GM23338 (cell line): ENCODE measurements at regions not wholly inside any gene's neighbourhood (a gene's known extent, or its start where the extent isn't known, plus 50 kb on each side); places are given as distances from the start of the nearest gene placed in this dataset.

Source experiments
- ATAC-seq: fragments of 200-7000 bp; cut with Tn5 transposase; 3 replicates; pipeline ENCODE4 v1.9.1; 2020
- DNase-seq: peaks from one replicate; pipeline ENCODE4 v3.0.0-alpha.2; 2015; ENCODE audit warnings: low spot score
- H2AFZ ChIP-seq: fragments of 200-600 bp; sonication (generic); 2 replicates; pipeline ENCODE4 v1.8.0; 2016; ENCODE audit warnings: antibody characterized with exemption, mild to moderate bottlenecking, moderate library complexity
- H3F3A ChIP-seq: fragments of 200-600 bp; sonication (generic); replicated peaks from 2 replicates; pipeline ENCODE4 v1.8.0; 2017; ENCODE audit warnings: antibody characterized with exemption, mixed run types, low read depth
- H3K27ac ChIP-seq: fragments of 200-600 bp; sonication (generic); 2 replicates; pipeline ENCODE4 v1.6.1; 2016; ENCODE audit warnings: low read depth
- H3K27me3 ChIP-seq: fragments of 200-600 bp; sonication (generic); 2 replicates; pipeline ENCODE4 v1.8.0; 2016; ENCODE audit warnings: mild to moderate bottlenecking, mixed run types, moderate library complexity; ENCODE audit not compliant: insufficient read depth
- H3K36me3 ChIP-seq: fragments of 200-600 bp; sonication (generic); 2 replicates; pipeline ENCODE4 v1.8.0; 2016; ENCODE audit warnings: mild to moderate bottlenecking; ENCODE audit not compliant: insufficient read depth
- H3K4me1 ChIP-seq: fragments of 200-600 bp; sonication (generic); 2 replicates; pipeline ENCODE4 v1.8.0; 2016; ENCODE audit warnings: mild to moderate bottlenecking, moderate library complexity; ENCODE audit not compliant: insufficient read depth
- H3K4me2 ChIP-seq: fragments of 200-600 bp; sonication (generic); 2 replicates; pipeline ENCODE4 v1.7.1; 2017; ENCODE audit warnings: mixed run types
- H3K4me3 ChIP-seq: fragments of 200-600 bp; sonication (generic); 2 replicates; pipeline ENCODE4 v1.6.1; 2016; ENCODE audit warnings: mixed run types
- H3K79me2 ChIP-seq: fragments of 200-600 bp; sonication (generic); replicated peaks from 2 replicates; pipeline ENCODE4 v1.8.0; 2017; ENCODE audit warnings: mild to moderate bottlenecking; ENCODE audit not compliant: insufficient read depth
- H3K9me2 ChIP-seq: fragments of 200-600 bp; sonication (generic); 2 replicates; pipeline ENCODE4 v1.8.0; 2017; ENCODE audit not compliant: insufficient read depth
- H4K20me1 ChIP-seq: fragments of 200-600 bp; sonication (generic); replicated peaks from 2 replicates; pipeline ENCODE4 v1.8.0; 2017; ENCODE audit warnings: mild to moderate bottlenecking; ENCODE audit not compliant: insufficient read depth
- H3K27ac Mint-ChIP-seq: 2 replicates; pipeline ENCODE4 v1.8.0; 2020; ENCODE audit warnings: inconsistent platforms, mild to moderate bottlenecking, moderate library complexity, mixed read lengths
- H3K27me3 Mint-ChIP-seq: 3 replicates; pipeline ENCODE4 v1.8.0; 2022; ENCODE audit warnings: low read depth, mild to moderate bottlenecking, moderate library complexity, mixed read lengths, inconsistent platforms; ENCODE audit not compliant: insufficient read depth, poor library complexity
- H3K36me3 Mint-ChIP-seq: 3 replicates; pipeline ENCODE4 v1.8.0; 2021; ENCODE audit warnings: low read depth, mild to moderate bottlenecking, inconsistent platforms, moderate library complexity, mixed read lengths
- H3K4me1 Mint-ChIP-seq: 3 replicates; pipeline ENCODE4 v1.8.0; 2020; ENCODE audit warnings: mild to moderate bottlenecking, inconsistent platforms, mixed read lengths
- H3K4me3 Mint-ChIP-seq: 3 replicates; pipeline ENCODE4 v1.8.0; 2021; ENCODE audit warnings: moderate library complexity, mild to moderate bottlenecking, inconsistent platforms, mixed read lengths
- H3K9me3 Mint-ChIP-seq: 3 replicates; pipeline ENCODE4 v1.8.0; 2020; ENCODE audit warnings: moderate library complexity, mild to moderate bottlenecking, inconsistent platforms, mixed read lengths
- CREB1 ChIP-seq: fragments of 250-450 bp; sonication (Bioruptor Pico); IDR thresholded peaks from 2 replicates; pipeline ENCODE4 v1.5.0; 2020; ENCODE audit warnings: low read depth, mild to moderate bottlenecking, moderate library complexity
- EZH2 ChIP-seq: fragments of 200-600 bp; sonication (generic); IDR thresholded peaks from one replicate; pipeline ENCODE4 v1.8.0; 2017; ENCODE audit warnings: antibody characterized with exemption, mild to moderate bottlenecking, low read depth; ENCODE audit not compliant: unreplicated experiment
- EZH2phosphoT487 ChIP-seq: fragments of 200-600 bp; sonication (generic); IDR thresholded peaks from one replicate; pipeline ENCODE4 v1.8.1; 2018; ENCODE audit warnings: antibody characterized with exemption; ENCODE audit not compliant: unreplicated experiment
- JUNB ChIP-seq: IDR thresholded peaks from one replicate; pipeline ENCODE4 v1.6.1; 2016; ENCODE audit warnings: antibody characterized with exemption; ENCODE audit not compliant: unreplicated experiment
- NANOG ChIP-seq: IDR thresholded peaks from 2 replicates; pipeline ENCODE4 v1.6.1; 2016; ENCODE audit warnings: antibody characterized with exemption, borderline replicate concordance
- POLR2AphosphoS5 ChIP-seq: IDR thresholded peaks from 2 replicates; pipeline ENCODE4 v1.6.1; 2016; ENCODE audit warnings: antibody characterized with exemption, low read depth
- STAT1 ChIP-seq: IDR thresholded peaks from one replicate; pipeline ENCODE4 v1.6.1; 2016; ENCODE audit warnings: antibody characterized with exemption; ENCODE audit not compliant: unreplicated experiment
- ZNF114 ChIP-seq: fragments of 250-450 bp; sonication (Bioruptor Pico); IDR thresholded peaks from 2 replicates; pipeline ENCODE4 v1.5.0; 2020; ENCODE audit warnings: mild to moderate bottlenecking, moderate library complexity
- ZNF331 ChIP-seq: fragments of 250-450 bp; sonication (Bioruptor Pico); IDR thresholded peaks from 2 replicates; pipeline ENCODE4 v1.5.0; 2020; ENCODE audit warnings: low read depth, mild to moderate bottlenecking, moderate library complexity
- TF ChIP-seq, protein P1 (sequence below): IDR thresholded peaks from 2 replicates; pipeline ENCODE4 v1.6.1; 2016; ENCODE audit warnings: antibody characterized with exemption
- TF ChIP-seq, protein P2 (sequence below), 2 experiments: fragments of 200-600 bp in 1 of 2; sonication (generic) in 1 of 2; conservative IDR thresholded peaks; 2 replicates each; pipeline versions ENCODE4 v1.5.1 to v1.6.1; 2016 to 2017; ENCODE audit warnings: antibody characterized with exemption in 2 of 2, low read depth in 2 of 2, mild to moderate bottlenecking in 2 of 2, moderate library complexity in 1 of 2
- TF ChIP-seq, protein P3 (sequence below): IDR thresholded peaks from one replicate; pipeline ENCODE4 v1.6.1; 2018; ENCODE audit warnings: antibody characterized with exemption; ENCODE audit not compliant: unreplicated experiment
- TF ChIP-seq, protein P4 (sequence below): fragments of 250-450 bp; sonication (Bioruptor Pico); IDR thresholded peaks from 2 replicates; pipeline ENCODE4 v1.5.0; 2020; ENCODE audit warnings: mild to moderate bottlenecking, moderate library complexity

DNA sequence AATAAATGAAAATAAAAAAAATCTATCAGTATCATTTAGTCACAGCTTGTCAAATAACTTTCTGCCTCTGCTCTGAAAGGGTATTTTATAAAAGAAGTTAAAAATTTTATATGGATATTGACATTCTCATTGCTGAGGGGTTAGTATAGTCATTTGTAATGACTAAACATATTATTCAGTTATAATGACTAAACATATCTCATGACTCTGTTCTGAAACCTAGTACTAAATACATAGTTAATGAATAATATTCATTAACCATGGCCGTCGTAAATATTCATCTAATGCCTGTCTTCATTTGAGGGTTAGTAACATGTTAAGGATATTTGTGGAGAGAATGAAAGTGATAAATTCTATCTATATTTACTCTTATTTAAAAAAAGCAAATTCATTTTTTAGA, 69.1 kb upstream of the MAP4K3 start:
- Histone ChIP-seq H3K4me2 (no peak overlapping the region), H3K27me3 (no peaks in the 10 kb centered on the region), H3K79me2 (no peaks in the 10 kb centered on the region), H2AFZ (no peak overlapping the region), H3K4me1 (peaks cover 13% of the 10 kb centered on the region), H4K20me1 (no peaks in the 10 kb centered on the region), H3F3A (no peaks in the 10 kb centered on the region), H3K36me3 (no peaks in the 10 kb centered on the region), H3K9me2 (0 out of 2 replicates have a peak, but pooled peaks cover 3% of the 10 kb centered on the region), H3K4me3 (no peak overlapping the region), H3K27ac (no peak overlapping the region)
- TF ChIP-seq ZNF114 = no peak
- no peak for TF ChIP-seq JUNB
- no peak for TF ChIP-seq POLR2AphosphoS5
- no peak for TF ChIP-seq EZH2
- no peak for TF ChIP-seq ZNF331
- TF ChIP-seq, protein P1, sequence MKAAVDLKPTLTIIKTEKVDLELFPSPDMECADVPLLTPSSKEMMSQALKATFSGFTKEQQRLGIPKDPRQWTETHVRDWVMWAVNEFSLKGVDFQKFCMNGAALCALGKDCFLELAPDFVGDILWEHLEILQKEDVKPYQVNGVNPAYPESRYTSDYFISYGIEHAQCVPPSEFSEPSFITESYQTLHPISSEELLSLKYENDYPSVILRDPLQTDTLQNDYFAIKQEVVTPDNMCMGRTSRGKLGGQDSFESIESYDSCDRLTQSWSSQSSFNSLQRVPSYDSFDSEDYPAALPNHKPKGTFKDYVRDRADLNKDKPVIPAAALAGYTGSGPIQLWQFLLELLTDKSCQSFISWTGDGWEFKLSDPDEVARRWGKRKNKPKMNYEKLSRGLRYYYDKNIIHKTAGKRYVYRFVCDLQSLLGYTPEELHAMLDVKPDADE = no peak
- TF ChIP-seq, protein P2, sequence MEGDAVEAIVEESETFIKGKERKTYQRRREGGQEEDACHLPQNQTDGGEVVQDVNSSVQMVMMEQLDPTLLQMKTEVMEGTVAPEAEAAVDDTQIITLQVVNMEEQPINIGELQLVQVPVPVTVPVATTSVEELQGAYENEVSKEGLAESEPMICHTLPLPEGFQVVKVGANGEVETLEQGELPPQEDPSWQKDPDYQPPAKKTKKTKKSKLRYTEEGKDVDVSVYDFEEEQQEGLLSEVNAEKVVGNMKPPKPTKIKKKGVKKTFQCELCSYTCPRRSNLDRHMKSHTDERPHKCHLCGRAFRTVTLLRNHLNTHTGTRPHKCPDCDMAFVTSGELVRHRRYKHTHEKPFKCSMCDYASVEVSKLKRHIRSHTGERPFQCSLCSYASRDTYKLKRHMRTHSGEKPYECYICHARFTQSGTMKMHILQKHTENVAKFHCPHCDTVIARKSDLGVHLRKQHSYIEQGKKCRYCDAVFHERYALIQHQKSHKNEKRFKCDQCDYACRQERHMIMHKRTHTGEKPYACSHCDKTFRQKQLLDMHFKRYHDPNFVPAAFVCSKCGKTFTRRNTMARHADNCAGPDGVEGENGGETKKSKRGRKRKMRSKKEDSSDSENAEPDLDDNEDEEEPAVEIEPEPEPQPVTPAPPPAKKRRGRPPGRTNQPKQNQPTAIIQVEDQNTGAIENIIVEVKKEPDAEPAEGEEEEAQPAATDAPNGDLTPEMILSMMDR (conservative IDR thresholded peaks at IDR 0.05; ENCODE audit: low read depth in 2 of 2) = no peak
- no peak for TF ChIP-seq CREB1
- TF ChIP-seq, protein P3, sequence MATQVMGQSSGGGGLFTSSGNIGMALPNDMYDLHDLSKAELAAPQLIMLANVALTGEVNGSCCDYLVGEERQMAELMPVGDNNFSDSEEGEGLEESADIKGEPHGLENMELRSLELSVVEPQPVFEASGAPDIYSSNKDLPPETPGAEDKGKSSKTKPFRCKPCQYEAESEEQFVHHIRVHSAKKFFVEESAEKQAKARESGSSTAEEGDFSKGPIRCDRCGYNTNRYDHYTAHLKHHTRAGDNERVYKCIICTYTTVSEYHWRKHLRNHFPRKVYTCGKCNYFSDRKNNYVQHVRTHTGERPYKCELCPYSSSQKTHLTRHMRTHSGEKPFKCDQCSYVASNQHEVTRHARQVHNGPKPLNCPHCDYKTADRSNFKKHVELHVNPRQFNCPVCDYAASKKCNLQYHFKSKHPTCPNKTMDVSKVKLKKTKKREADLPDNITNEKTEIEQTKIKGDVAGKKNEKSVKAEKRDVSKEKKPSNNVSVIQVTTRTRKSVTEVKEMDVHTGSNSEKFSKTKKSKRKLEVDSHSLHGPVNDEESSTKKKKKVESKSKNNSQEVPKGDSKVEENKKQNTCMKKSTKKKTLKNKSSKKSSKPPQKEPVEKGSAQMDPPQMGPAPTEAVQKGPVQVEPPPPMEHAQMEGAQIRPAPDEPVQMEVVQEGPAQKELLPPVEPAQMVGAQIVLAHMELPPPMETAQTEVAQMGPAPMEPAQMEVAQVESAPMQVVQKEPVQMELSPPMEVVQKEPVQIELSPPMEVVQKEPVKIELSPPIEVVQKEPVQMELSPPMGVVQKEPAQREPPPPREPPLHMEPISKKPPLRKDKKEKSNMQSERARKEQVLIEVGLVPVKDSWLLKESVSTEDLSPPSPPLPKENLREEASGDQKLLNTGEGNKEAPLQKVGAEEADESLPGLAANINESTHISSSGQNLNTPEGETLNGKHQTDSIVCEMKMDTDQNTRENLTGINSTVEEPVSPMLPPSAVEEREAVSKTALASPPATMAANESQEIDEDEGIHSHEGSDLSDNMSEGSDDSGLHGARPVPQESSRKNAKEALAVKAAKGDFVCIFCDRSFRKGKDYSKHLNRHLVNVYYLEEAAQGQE = no peak
- TF ChIP-seq EZH2phosphoT487 = no peak
- TF ChIP-seq, protein P4, sequence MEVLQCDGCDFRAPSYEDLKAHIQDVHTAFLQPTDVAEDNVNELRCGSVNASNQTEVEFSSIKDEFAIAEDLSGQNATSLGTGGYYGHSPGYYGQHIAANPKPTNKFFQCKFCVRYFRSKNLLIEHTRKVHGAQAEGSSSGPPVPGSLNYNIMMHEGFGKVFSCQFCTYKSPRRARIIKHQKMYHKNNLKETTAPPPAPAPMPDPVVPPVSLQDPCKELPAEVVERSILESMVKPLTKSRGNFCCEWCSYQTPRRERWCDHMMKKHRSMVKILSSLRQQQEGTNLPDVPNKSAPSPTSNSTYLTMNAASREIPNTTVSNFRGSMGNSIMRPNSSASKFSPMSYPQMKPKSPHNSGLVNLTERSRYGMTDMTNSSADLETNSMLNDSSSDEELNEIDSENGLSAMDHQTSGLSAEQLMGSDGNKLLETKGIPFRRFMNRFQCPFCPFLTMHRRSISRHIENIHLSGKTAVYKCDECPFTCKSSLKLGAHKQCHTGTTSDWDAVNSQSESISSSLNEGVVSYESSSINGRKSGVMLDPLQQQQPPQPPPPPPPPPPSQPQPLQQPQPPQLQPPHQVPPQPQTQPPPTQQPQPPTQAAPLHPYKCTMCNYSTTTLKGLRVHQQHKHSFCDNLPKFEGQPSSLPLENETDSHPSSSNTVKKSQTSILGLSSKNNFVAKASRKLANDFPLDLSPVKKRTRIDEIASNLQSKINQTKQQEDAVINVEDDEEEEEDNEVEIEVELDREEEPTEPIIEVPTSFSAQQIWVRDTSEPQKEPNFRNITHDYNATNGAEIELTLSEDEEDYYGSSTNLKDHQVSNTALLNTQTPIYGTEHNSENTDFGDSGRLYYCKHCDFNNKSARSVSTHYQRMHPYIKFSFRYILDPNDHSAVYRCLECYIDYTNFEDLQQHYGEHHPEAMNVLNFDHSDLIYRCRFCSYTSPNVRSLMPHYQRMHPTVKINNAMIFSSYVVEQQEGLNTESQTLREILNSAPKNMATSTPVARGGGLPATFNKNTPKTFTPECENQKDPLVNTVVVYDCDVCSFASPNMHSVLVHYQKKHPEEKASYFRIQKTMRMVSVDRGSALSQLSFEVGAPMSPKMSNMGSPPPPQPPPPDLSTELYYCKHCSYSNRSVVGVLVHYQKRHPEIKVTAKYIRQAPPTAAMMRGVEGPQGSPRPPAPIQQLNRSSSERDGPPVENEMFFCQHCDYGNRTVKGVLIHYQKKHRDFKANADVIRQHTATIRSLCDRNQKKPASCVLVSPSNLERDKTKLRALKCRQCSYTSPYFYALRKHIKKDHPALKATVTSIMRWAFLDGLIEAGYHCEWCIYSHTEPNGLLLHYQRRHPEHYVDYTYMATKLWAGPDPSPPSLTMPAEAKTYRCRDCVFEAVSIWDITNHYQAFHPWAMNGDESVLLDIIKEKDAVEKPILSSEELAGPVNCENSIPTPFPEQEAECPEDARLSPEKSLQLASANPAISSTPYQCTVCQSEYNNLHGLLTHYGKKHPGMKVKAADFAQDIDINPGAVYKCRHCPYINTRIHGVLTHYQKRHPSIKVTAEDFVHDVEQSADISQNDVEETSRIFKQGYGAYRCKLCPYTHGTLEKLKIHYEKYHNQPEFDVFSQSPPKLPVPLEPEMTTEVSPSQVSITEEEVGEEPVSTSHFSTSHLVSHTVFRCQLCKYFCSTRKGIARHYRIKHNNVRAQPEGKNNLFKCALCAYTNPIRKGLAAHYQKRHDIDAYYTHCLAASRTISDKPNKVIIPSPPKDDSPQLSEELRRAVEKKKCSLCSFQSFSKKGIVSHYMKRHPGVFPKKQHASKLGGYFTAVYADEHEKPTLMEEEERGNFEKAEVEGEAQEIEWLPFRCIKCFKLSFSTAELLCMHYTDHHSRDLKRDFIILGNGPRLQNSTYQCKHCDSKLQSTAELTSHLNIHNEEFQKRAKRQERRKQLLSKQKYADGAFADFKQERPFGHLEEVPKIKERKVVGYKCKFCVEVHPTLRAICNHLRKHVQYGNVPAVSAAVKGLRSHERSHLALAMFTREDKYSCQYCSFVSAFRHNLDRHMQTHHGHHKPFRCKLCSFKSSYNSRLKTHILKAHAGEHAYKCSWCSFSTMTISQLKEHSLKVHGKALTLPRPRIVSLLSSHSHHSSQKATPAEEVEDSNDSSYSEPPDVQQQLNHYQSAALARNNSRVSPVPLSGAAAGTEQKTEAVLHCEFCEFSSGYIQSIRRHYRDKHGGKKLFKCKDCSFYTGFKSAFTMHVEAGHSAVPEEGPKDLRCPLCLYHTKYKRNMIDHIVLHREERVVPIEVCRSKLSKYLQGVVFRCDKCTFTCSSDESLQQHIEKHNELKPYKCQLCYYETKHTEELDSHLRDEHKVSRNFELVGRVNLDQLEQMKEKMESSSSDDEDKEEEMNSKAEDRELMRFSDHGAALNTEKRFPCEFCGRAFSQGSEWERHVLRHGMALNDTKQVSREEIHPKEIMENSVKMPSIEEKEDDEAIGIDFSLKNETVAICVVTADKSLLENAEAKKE = no peak
- TF ChIP-seq STAT1 = no peak
- no peak for TF ChIP-seq NANOG
- no peak for ATAC-seq
- DNase-seq = no peak
- Mint-ChIP-seq H3K36me3 (no peaks in the 10 kb centered on the region), H3K4me3 (no peak overlapping the region), H3K27me3 (peaks cover 6% of the 10 kb centered on the region), H3K4me1 (peaks cover 15% of the 10 kb centered on the region), H3K27ac (no peak overlapping the region), H3K9me3 (no peaks in the 10 kb centered on the region; the same call in 2 of the 3 replicates)
